DOHH2 (cell line): ENCODE measurements at regions not wholly inside any gene's neighbourhood (a gene's known extent, or its start where the extent isn't known, plus 50 kb on each side); places are given as distances from the start of the nearest gene placed in this dataset.

Source experiments
- H3F3A ChIP-seq: fragments of 200-600 bp; sonication (generic), shearing (Covaris generic); 2 replicates; pipeline ENCODE4 v1.6.0; 2016; ENCODE audit warnings: antibody characterized with exemption, mild to moderate bottlenecking; ENCODE audit not compliant: control insufficient read depth, insufficient read depth
- H3K27ac ChIP-seq: fragments of 200-600 bp; sonication (generic); 2 replicates; pipeline ENCODE4 v1.5.1; 2014; ENCODE audit warnings: low read depth, mild to moderate bottlenecking, low read length, moderate library complexity
- H3K27me3 ChIP-seq: fragments of 200-600 bp; sonication (generic); 2 replicates; pipeline ENCODE4 v1.6.1; 2014; ENCODE audit warnings: mild to moderate bottlenecking, low read length, mixed read lengths; ENCODE audit not compliant: control insufficient read depth
- H3K36me3 ChIP-seq: fragments of 200-600 bp; sonication (generic); 2 replicates; pipeline ENCODE4 v1.6.1; 2014; ENCODE audit warnings: mild to moderate bottlenecking, low read length, moderate library complexity, mixed read lengths; ENCODE audit not compliant: control insufficient read depth
- H3K4me1 ChIP-seq: fragments of 200-600 bp; sonication (generic); 2 replicates; pipeline ENCODE4 v1.6.1; 2014; ENCODE audit warnings: mild to moderate bottlenecking, low read length, mixed read lengths; ENCODE audit not compliant: control insufficient read depth
- H3K4me2 ChIP-seq: fragments of 200-600 bp; sonication (generic); 2 replicates; pipeline ENCODE4 v1.6.0; 2014; ENCODE audit warnings: mild to moderate bottlenecking, low read length, moderate library complexity
- H3K4me3 ChIP-seq: fragments of 200-600 bp; sonication (generic); 2 replicates; pipeline ENCODE4 v1.5.1; 2014; ENCODE audit warnings: mild to moderate bottlenecking, low read length, mixed read lengths
- H3K79me2 ChIP-seq: fragments of 200-600 bp; sonication (generic); 2 replicates; pipeline ENCODE4 v1.6.1; 2014; ENCODE audit warnings: mild to moderate bottlenecking, low read length, mixed read lengths; ENCODE audit not compliant: control insufficient read depth
- H3K9me2 ChIP-seq: fragments of 200-600 bp; sonication (generic); replicated peaks from 2 replicates; pipeline ENCODE4 v1.6.1; 2014; ENCODE audit warnings: mild to moderate bottlenecking, low read length, mixed read lengths; ENCODE audit not compliant: control insufficient read depth
- H3K9me3 ChIP-seq: fragments of 200-600 bp; sonication (generic); 2 replicates; pipeline ENCODE4 v1.6.1; 2014; ENCODE audit warnings: antibody characterized with exemption, low read length, mixed read lengths; ENCODE audit not compliant: control insufficient read depth, insufficient read depth
- H4K20me1 ChIP-seq: fragments of 200-600 bp; sonication (generic); 2 replicates; pipeline ENCODE4 v1.6.0; 2014; ENCODE audit warnings: low read depth, mild to moderate bottlenecking, antibody characterized with exemption, low read length, moderate library complexity; ENCODE audit not compliant: control insufficient read depth, insufficient read depth
- CTCF ChIP-seq: fragments of 200-600 bp; sonication (generic); IDR thresholded peaks from one replicate; pipeline ENCODE4 v1.5.1; 2014; ENCODE audit warnings: antibody characterized with exemption, mild to moderate bottlenecking, low read depth, low read length; ENCODE audit not compliant: poor library complexity, severe bottlenecking
- EZH2phosphoT487 ChIP-seq: fragments of 200-600 bp; sonication (generic); IDR thresholded peaks from 2 replicates; pipeline ENCODE4 v1.6.1; 2017; ENCODE audit warnings: borderline replicate concordance, mild to moderate bottlenecking, antibody characterized with exemption, low read length, moderate library complexity, mixed read lengths

GRCh38 chr2:184125867-184126266, 472.5 kb upstream of the ZNF804A start:
- H3K27ac ChIP-seq, result no peak overlapping the region
- H3K79me2 ChIP-seq, result no peaks in the 10 kb centered on the region
- H3F3A ChIP-seq, result no peaks in the 10 kb centered on the region
- no peak overlapping the region for H3K4me2 ChIP-seq
- H4K20me1 ChIP-seq, result no peaks in the 10 kb centered on the region
- no peaks in the 10 kb centered on the region for H3K9me2 ChIP-seq
- no peaks in the 10 kb centered on the region for H3K27me3 ChIP-seq
- no peaks in the 10 kb centered on the region for H3K36me3 ChIP-seq
- TF ChIP-seq EZH2phosphoT487 (no peak), CTCF (no peak)
- no peaks in the 10 kb centered on the region for H3K4me1 ChIP-seq
- H3K4me3 ChIP-seq, result no peak overlapping the region
- no peaks in the 10 kb centered on the region for H3K9me3 ChIP-seq

GRCh38 chr2:184129073-184129472, 469.3 kb upstream of the ZNF804A start:
- H4K20me1 ChIP-seq, result no peaks in the 10 kb centered on the region
- H3K9me2 ChIP-seq, result no peaks in the 10 kb centered on the region
- H3K4me2 ChIP-seq, result no peak overlapping the region
- H3K36me3 ChIP-seq, result no peaks in the 10 kb centered on the region
- H3F3A ChIP-seq, result no peaks in the 10 kb centered on the region
- no peaks in the 10 kb centered on the region for H3K27me3 ChIP-seq
- no peaks in the 10 kb centered on the region for H3K79me2 ChIP-seq
- H3K4me1 ChIP-seq, result no peaks in the 10 kb centered on the region
- no peak overlapping the region for H3K4me3 ChIP-seq
- no peak for TF ChIP-seq EZH2phosphoT487
- TF ChIP-seq CTCF, result no peak
- H3K9me3 ChIP-seq, result no peaks in the 10 kb centered on the region
- H3K27ac ChIP-seq, result no peak overlapping the region

GRCh38 chr2:184137955-184138354, 460.4 kb upstream of the ZNF804A start:
- H3K36me3 ChIP-seq, result no peaks in the 10 kb centered on the region

More at GRCh38 chr2:184137955-184138354, 460.4 kb upstream of the ZNF804A start:
- H3K9me2 ChIP-seq, result no peaks in the 10 kb centered on the region
- H3K79me2 ChIP-seq, result no peaks in the 10 kb centered on the region
- H4K20me1 ChIP-seq, result no peaks in the 10 kb centered on the region
- TF ChIP-seq EZH2phosphoT487 (no peak), CTCF (no peak)
- H3K4me3 ChIP-seq, result no peak overlapping the region
- H3K27ac ChIP-seq, result no peak overlapping the region
- no peaks in the 10 kb centered on the region for H3F3A ChIP-seq
- H3K4me2 ChIP-seq, result no peak overlapping the region
- H3K4me1 ChIP-seq, result no peaks in the 10 kb centered on the region
- H3K27me3 ChIP-seq, result no peaks in the 10 kb centered on the region
- no peaks in the 10 kb centered on the region for H3K9me3 ChIP-seq
